GM11168 (cell line): ENCODE measurements at regions not wholly inside any gene's neighbourhood (a gene's known extent, or its start where the extent isn't known, plus 50 kb on each side); places are given as distances from the start of the nearest gene placed in this dataset.

Experiments used
- in situ Hi-C: fragments of 300-500 bp; cut with MboI; formaldehyde crosslinking; loops from one replicate; pipeline ENCODE4 v1.12.0; 2022; ENCODE audit warnings: low sequenced_read_pairs; ENCODE audit not compliant: unreplicated experiment

DNA sequence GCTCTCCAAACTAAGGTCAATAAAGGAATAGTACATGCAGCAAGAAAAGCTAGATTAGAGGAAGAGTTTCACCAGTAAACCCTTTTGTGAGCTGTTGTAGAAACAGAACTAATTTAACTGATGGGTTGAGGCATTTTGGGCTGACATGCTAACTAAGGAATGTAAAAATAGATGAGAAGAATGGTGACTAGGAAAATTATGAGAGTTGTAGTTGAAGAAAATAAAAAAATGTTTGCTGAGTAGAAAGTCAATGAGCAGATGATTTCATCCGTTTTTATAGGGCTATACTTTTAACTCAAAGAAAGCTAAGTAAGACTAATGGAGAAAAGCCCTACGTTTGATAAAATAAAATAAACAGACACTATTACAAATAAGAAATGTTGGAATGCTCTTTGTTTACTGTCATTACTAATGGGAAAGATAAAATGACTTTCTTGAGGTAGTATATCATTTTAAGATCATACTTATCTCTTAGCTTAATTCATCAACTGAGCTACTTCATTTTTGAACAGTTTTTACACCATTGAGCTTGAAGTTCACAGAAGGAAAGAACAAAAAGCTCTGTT is 209.4 kb upstream of the DPH6 start:
- in situ Hi-C loops: no loop called here

DNA sequence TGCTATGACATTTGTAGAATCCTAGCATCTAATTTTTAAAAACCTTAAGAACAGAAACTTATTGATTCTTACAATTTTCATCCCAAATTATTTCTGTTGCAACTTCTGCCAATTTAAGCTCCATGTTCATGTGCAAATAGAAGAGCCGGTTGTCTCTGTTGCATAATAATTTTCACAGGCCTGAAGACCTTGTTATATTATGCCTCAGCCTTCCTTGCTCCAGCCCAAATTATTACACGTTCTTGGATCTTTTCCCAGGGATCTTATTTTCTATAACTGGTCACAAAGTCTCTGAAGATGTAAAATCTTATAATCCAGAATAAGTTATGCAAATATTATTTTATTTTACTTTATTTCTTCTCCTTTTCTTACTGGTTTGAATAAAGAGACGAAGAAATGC is 210.7 kb upstream of the DPH6 start:
- in situ Hi-C loops: no loop called here

DNA sequence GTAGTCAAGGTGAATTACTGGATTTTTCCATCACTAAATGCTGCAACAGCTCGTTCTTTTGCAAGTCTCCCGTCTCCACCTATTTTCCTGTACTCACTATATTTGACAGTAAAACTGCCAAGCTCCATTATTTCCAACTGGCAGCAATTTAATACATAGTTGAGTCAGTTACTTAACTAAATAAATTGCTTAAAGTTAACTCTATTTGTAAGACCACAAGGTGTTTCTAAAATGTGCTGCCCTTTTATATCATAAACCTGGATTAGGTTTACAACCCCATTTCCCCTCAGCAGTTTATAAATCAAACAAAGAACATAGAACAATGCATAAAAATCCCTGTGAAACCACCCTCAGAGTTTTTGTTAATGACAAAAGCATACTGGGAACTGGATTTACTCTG is 211.4 kb upstream of the DPH6 start:
- in situ Hi-C loops: no loop called here

- in situ Hi-C loops: no loop called here
Measured at GRCh38 chr15:35757765-35758164, 211.8 kb upstream of the DPH6 start.

DNA sequence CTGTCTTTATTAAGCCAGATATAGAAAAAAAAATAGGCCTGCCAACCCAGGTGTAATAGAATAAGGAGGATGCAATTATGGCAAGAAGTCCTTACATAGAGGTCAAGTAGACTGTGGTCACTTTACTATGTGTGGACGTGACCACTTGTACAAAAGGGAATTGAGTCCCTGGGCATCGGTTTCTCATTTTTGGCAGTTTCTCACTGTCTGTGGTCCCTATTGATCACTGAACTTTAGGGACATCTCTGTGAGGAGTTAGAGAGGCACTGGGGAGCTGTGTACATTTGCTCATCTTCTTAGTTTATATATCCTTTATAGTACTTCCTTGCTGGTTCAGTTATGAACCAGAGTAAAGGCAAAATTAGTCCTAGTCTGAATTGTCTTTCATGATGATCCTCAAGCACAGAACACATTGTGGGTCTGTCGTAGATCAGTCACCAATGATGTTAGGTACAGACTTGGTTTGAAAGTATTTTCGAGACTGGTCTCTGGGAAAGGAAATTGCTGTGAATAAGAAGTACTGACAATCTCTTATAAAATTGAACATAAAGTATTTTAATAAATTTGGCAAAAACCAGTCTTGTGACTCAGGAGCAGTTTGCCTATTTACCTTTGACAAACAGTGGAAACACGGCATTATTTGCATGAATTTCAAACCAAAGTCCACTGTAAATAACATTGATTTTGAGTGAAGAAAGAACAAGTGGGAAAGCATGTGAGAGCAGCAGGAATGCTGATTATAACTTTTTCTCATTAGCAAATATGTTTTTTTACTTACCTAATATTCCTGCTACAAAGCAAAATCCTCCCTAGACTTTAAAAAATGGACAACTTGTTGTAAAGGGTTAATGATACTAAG is 218.9 kb upstream of the DPH6 start:
- in situ Hi-C loops: no loop called here

DNA sequence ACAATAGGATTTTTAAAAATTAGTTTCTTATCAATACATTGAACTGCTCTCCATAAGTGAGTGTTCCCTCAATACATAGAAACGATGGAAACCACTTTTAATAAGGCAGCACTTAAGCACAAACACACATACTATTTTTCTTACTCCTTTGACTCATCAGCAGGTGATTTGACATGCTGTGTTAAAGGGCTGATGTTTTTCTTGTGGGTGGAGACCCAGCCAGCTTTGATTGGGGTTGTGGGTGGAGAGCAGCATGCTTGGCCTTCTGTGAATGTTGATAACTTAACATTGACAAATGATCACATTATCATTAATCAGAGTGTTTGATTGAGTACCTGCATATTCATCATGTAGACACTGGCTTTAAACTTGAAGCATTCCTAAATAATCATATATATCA is 223.0 kb upstream of the DPH6 start:
- in situ Hi-C loops: no loop called here

GRCh38 chr15:35769656-35770055 is 223.7 kb upstream of the DPH6 start:
- in situ Hi-C loops: no loop called here

DNA sequence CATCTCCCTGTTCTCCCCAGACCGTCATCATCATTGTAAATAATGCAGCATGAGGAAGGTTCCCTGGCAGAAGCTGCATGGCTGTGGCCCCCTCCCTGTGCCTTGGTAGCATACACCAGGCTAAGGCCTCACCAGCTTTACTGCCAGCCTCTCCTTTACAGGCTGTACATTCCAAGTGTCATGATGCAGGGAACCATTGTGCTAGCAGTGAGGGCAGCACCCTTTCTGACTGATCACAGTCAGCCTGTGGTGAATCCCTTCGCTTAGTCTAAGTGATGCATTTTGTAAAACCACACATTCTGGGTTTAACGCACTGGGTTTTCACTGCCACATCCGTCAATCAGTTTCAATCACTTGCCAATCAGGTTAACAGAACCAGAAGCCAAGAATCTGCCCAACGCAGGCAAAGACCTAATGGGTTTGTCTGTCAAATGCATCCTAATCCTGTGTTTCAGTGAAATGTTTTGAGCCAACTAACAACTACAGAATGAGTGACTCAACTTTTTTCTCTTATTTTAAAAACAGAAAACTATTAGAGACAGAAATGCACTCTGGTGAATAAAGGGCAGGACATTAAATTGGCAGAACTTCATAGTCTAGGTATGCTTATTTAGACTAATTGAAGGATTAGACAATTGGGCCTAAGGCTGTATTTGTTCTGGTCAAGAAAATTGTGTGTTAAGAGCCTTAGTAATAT is 225.9 kb upstream of the DPH6 start:
- in situ Hi-C loops: no loop called here

DNA sequence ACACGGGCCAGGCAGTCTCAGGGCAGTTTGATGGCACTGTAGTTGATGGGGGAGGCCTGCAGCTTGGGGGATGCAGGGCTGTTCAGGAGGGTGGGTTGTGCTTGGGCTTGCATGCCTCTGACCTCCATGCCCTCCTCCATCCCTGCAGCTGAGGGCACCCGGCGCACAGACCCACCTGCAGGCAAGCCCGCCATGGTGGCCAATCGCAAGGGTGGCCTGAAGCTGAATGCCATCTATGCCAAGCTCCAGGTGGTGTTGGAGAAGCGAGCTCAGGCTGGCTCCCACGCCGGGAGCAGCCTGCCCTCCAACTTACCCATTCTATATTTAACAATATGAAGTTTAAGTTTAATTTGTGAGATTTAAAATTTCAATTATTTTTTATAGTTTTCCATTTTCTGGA is 228.7 kb upstream of the DPH6 start:
- in situ Hi-C loops: no loop called here

- in situ Hi-C loops: no loop called here
Measured at GRCh38 chr15:35775471-35775870, 229.5 kb upstream of the DPH6 start.

GRCh38 chr15:35777061-35777460 is 231.1 kb upstream of the DPH6 start:
- in situ Hi-C loops: no loop called here

GRCh38 chr15:35783203-35783602 is 237.2 kb upstream of the DPH6 start:
- in situ Hi-C loops: no loop called here

- in situ Hi-C loops: no loop called here
Measured at GRCh38 chr15:35784745-35785144, 238.8 kb upstream of the DPH6 start.

GRCh38 chr15:35810007-35810406 is 264.0 kb upstream of the DPH6 start:
- in situ Hi-C loops: no loop called here

DNA sequence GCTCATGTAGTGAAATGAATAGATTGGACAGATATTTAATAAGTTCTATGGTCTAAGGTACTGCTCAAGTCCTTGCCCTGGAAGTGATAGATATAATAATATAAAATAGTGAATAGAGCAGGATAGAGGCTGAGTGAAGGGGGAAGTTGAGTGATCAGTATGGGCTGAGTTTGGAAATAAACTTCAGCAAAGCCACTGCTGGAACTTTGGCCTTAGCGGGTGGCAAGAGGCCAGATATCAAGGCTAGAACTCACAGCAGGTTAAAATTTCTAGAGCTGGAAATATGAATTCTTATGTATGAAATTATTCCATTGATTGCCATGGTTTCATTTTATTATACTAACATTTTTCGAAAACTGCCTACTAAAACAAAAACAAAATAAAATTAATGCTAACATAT is 267.6 kb upstream of the DPH6 start:
- in situ Hi-C loops: no loop called here

- in situ Hi-C loops: no loop called here
Measured at GRCh38 chr15:35818846-35819245, 272.9 kb upstream of the DPH6 start.

GRCh38 chr15:35822153-35822552 is 276.2 kb upstream of the DPH6 start:
- in situ Hi-C loops: no loop called here

DNA sequence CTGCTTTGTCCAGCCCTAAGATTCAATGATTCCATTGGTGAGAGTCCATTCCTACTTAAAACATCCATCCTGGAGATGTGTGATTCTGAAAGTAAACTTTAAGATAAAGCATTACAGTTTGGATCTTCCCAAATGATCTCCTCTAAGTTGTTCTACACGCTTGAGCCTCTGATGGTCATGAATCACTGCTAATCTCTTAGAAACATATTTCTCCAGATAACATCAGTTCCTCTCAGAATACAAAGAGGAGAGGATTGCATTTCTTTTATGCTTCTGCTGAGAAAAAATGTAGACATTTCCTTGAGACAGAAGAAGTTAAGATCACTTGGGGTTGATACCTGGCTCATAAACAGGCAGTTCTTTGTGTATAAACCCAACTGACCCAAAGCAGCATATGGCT is 281.2 kb upstream of the DPH6 start:
- in situ Hi-C loops: no loop called here

- in situ Hi-C loops: no loop called here
Measured at GRCh38 chr15:35827911-35828310, 281.9 kb upstream of the DPH6 start.

DNA sequence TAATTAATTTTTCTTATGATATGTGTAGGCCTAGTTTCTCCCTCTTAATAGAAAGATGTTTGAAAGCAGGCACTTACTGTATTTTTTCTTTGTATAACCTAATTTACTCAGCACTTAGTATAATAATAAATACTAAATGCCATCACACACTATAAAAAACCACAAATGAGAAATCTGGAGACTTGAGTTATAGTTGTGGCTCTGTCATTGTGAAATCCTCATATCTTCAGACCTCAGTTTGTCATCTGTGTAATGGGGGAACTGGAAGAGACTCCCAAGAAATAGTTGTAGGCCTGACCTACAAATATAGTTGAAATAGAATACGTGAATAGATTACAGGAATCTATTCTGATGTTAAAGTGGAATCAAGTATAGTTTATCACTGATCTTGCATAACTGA is 287.6 kb upstream of the DPH6 start:
- in situ Hi-C loops: no loop called here

- in situ Hi-C loops: no loop called here
Measured at GRCh38 chr15:35834216-35834830, 288.4 kb upstream of the DPH6 start.
